Astrocyte (in vitro differentiated cells and primary cell): ENCODE measurements at regions not wholly inside any gene's neighbourhood (a gene's known extent, or its start where the extent isn't known, plus 50 kb on each side); places are given as distances from the start of the nearest gene placed in this dataset.
"Not testable (repeated sequence)": the region's sequence is repeated elsewhere in the genome, so short reads cannot be mapped to it uniquely, and the experiment has no call there.

ENCODE experiments used
- DNase-seq: peaks from one replicate; pipeline ENCODE4 v3.0.0-alpha.2; 2010; ENCODE audit warnings: low read depth
- FAIRE-seq: peaks from 2 replicates; lab custom pipeline; 2011; peaks lifted over from hg19 to GRCh38; lab: Jason Lieb, UNC
- H2AFZ ChIP-seq: 2 replicates; pipeline ENCODE4 v1.6.0; 2012; ENCODE audit warnings: low read depth, low read length, inconsistent platforms
- H3K27ac ChIP-seq: 2 replicates; pipeline ENCODE4 v1.5.1; 2011; ENCODE audit warnings: low read depth, low read length, inconsistent platforms
- H3K27me3 ChIP-seq: 2 replicates; pipeline ENCODE4 v1.6.0; 2011; ENCODE audit warnings: low read length, inconsistent platforms; ENCODE audit not compliant: insufficient read depth
- H3K36me3 ChIP-seq: 2 replicates; pipeline ENCODE4 v1.5.1; 2011; ENCODE audit warnings: low read length, inconsistent platforms; ENCODE audit not compliant: insufficient read depth
- H3K4me1 ChIP-seq: 2 replicates; pipeline ENCODE4 v1.5.1; 2011; ENCODE audit warnings: low read length, inconsistent platforms; ENCODE audit not compliant: insufficient read depth
- H3K4me2 ChIP-seq: 2 replicates; pipeline ENCODE4 v1.6.0; 2012; ENCODE audit warnings: low read length, inconsistent platforms
- H3K4me3 ChIP-seq: 2 replicates; pipeline ENCODE4 v1.5.1; 2011; ENCODE audit warnings: low read depth, mild to moderate bottlenecking, low read length, inconsistent platforms; ENCODE audit not compliant: insufficient read depth
- H3K79me2 ChIP-seq: 2 replicates; pipeline ENCODE4 v1.6.0; 2012; ENCODE audit warnings: mild to moderate bottlenecking, low read length, inconsistent platforms; ENCODE audit not compliant: insufficient read depth
- H3K9ac ChIP-seq: 2 replicates; pipeline ENCODE4 v1.6.0; 2012; ENCODE audit warnings: mild to moderate bottlenecking, low read length, inconsistent platforms
- H3K9me3 ChIP-seq: 2 replicates; pipeline ENCODE4 v1.5.1; 2012; ENCODE audit warnings: low read depth, mild to moderate bottlenecking, low read length, inconsistent platforms; ENCODE audit not compliant: insufficient read depth
- H4K20me1 ChIP-seq: 2 replicates; pipeline ENCODE4 v1.6.0; 2012; ENCODE audit warnings: low read length, inconsistent platforms; ENCODE audit not compliant: insufficient read depth
- H3K27ac Mint-ChIP-seq: one replicate; pipeline ENCODE4 v1.8.0; 2021; ENCODE audit warnings: mild to moderate bottlenecking, mixed read lengths; ENCODE audit not compliant: unreplicated experiment
- H3K27me3 Mint-ChIP-seq: one replicate; pipeline ENCODE4 v1.8.0; 2021; ENCODE audit warnings: low read depth, mixed read lengths; ENCODE audit not compliant: unreplicated experiment
- H3K36me3 Mint-ChIP-seq: one replicate; pipeline ENCODE4 v1.8.0; 2021; ENCODE audit warnings: low read depth, mixed read lengths; ENCODE audit not compliant: unreplicated experiment
- H3K4me1 Mint-ChIP-seq: one replicate; pipeline ENCODE4 v1.8.0; 2021; ENCODE audit warnings: low read depth, mixed read lengths; ENCODE audit not compliant: unreplicated experiment
- H3K4me3 Mint-ChIP-seq: one replicate; pipeline ENCODE4 v1.8.0; 2021; ENCODE audit warnings: mild to moderate bottlenecking, moderate library complexity, mixed read lengths; ENCODE audit not compliant: unreplicated experiment
- H3K9me3 Mint-ChIP-seq: one replicate; pipeline ENCODE4 v1.8.0; 2021; ENCODE audit warnings: mild to moderate bottlenecking, mixed read lengths; ENCODE audit not compliant: unreplicated experiment
- CTCF ChIP-seq: IDR thresholded peaks from 2 replicates; pipeline ENCODE4 v1.5.1; 2011; ENCODE audit warnings: low read depth, mild to moderate bottlenecking, inconsistent platforms, low read length, moderate library complexity; ENCODE audit not compliant: insufficient read depth
- EZH2 ChIP-seq: IDR thresholded peaks from 2 replicates; pipeline ENCODE4 v1.6.1; 2012; ENCODE audit warnings: mild to moderate bottlenecking, low read length, inconsistent platforms; ENCODE audit not compliant: insufficient read depth

- no peak for FAIRE-seq
- Histone ChIP-seq H3K27ac (no peak overlapping the region), H3K36me3 (no peaks in the 10 kb centered on the region), H3K4me3 (no peak overlapping the region), H3K4me2 (no peak overlapping the region), H3K9ac (no peak overlapping the region), H4K20me1 (no peaks in the 10 kb centered on the region), H3K27me3 (no peaks in the 10 kb centered on the region), H3K4me1 (no peaks in the 10 kb centered on the region), H3K9me3 (no peaks in the 10 kb centered on the region), H3K79me2 (no peaks in the 10 kb centered on the region), H2AFZ (no peak overlapping the region)
- Mint-ChIP-seq H3K4me1 (no peaks in the 10 kb centered on the region), H3K27me3 (no peaks in the 10 kb centered on the region), H3K9me3 (peaks cover 4% of the 10 kb centered on the region), H3K36me3 (no peaks in the 10 kb centered on the region), H3K4me3 (no peak overlapping the region), H3K27ac (no peak overlapping the region)
- DNase-seq: no peak
- TF ChIP-seq CTCF (no peak), EZH2 (no peak)
Measured at GRCh38 chr10:64191286-64191685, 670.1 kb downstream of the REEP3 start.

DNA sequence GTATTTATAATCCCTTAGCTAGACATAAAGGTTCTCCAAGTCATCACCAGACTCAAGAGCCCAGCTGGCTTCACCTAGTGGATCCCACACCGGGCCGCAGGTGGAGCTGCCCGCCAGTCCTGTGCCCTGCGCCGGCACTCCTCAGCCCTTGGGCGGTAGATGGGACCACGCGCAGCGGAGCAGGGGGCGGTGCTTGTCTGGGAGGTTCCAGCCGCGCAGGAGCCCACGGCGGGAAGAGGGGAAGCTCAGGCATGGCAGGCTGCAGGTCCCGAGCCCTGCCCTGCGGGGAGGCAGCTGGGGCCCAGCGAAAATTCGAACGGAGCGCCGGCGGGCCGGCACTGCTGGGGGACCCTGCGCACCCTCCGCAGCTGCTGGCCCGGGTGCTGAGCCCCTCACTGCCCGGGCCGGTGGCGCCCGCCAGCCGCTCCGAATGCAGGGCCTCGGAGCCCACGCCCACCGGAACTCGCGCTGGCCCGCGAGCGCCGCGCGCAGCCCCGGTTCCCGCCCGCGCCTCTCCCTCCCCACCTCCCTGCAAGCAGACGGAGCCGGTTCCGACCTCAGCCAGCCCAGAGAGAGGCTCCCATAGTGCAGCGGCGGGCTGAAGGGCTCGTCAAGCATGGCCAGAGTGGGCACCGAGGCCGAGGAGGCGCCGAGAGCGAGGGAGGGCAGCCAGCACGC lies 675.6 kb downstream of the REEP3 start:
- DNase-seq (no peak), FAIRE-seq (no peak)
- no peaks in the 10 kb centered on the region for H4K20me1 ChIP-seq
- Mint-ChIP-seq H3K27ac (no peak overlapping the region), H3K27me3 (no peaks in the 10 kb centered on the region), H3K36me3 (no peaks in the 10 kb centered on the region), H3K4me1 (no peaks in the 10 kb centered on the region), H3K4me3 (no peak overlapping the region), H3K9me3 (peaks cover 4% of the 10 kb centered on the region)
- H3K9ac ChIP-seq: no peak overlapping the region
- no peak overlapping the region for H3K4me2 ChIP-seq
- no peaks in the 10 kb centered on the region for H3K4me1 ChIP-seq
- H3K4me3 ChIP-seq: no peak overlapping the region
- no peak overlapping the region for H2AFZ ChIP-seq
- TF ChIP-seq EZH2: no peak
- TF ChIP-seq CTCF: no peak
- no peaks in the 10 kb centered on the region for H3K9me3 ChIP-seq
- H3K27ac ChIP-seq: no peak overlapping the region
- no peaks in the 10 kb centered on the region for H3K27me3 ChIP-seq
- no peaks in the 10 kb centered on the region for H3K36me3 ChIP-seq
- no peaks in the 10 kb centered on the region for H3K79me2 ChIP-seq

DNA sequence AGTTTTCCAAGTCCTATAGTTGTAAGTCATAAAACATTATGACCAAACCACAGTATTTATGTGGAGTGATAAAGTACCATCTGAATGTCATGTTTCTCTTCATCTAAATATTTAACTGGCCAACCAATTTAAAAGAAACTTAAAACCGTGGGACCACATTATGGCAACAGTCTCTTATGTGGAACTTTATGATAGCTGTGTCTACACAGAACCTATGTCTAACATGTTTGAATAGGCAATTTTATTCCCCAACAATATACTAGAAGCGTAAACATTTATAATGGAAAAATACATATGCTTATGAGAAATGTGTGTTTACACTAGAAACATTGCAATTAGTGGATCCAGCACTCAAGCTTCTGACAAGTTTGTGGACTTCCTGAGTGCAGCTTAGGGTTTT lies 680.7 kb downstream of the REEP3 start:
- TF ChIP-seq EZH2: no peak
- TF ChIP-seq CTCF: no peak
- Mint-ChIP-seq H3K36me3 (no peaks in the 10 kb centered on the region), H3K4me1 (no peaks in the 10 kb centered on the region), H3K27me3 (no peaks in the 10 kb centered on the region), H3K27ac (no peak overlapping the region), H3K4me3 (no peak overlapping the region), H3K9me3 (peaks cover 1% of the 10 kb centered on the region)
- Histone ChIP-seq H3K79me2 (no peaks in the 10 kb centered on the region), H3K27me3 (no peaks in the 10 kb centered on the region), H2AFZ (no peak overlapping the region), H4K20me1 (no peaks in the 10 kb centered on the region), H3K4me1 (no peaks in the 10 kb centered on the region), H3K36me3 (no peaks in the 10 kb centered on the region), H3K9me3 (no peaks in the 10 kb centered on the region), H3K27ac (no peak overlapping the region), H3K4me3 (no peak overlapping the region), H3K9ac (no peak overlapping the region), H3K4me2 (no peak overlapping the region)
- DNase-seq (no peak), FAIRE-seq (no peak)

DNA sequence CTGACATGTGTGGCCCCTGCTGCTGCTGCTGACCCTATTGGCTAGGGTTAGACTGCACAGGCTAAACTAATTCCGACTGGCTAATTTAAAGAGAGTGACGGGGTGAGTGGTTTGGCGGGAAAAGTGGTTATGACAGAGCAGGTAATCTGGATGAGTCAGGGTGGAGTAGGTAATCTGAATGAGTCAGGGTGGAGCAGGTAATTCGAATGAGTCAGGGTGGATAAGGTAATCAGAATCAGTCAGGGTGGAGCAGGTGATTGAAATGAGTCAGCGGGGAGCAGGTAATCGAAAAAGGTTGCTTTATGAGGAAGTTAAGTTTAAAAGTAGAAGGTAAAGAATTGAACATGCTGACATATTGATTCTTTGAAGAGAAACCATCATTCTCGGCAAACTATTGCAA lies 683.3 kb downstream of the REEP3 start:
- H3K9ac ChIP-seq, H3K27me3 ChIP-seq, H3K27ac ChIP-seq, H3K4me3 Mint-ChIP-seq, H3K9me3 ChIP-seq, H3K36me3 ChIP-seq, H3K4me3 ChIP-seq, DNase-seq, FAIRE-seq, H3K36me3 Mint-ChIP-seq, H4K20me1 ChIP-seq, H3K9me3 Mint-ChIP-seq, H3K4me1 Mint-ChIP-seq, H3K4me2 ChIP-seq, H3K4me1 ChIP-seq, H3K79me2 ChIP-seq, H3K27me3 Mint-ChIP-seq, H3K27ac Mint-ChIP-seq, H2AFZ ChIP-seq: not testable (repeated sequence)
